A673 (cell line): ENCODE measurements at regions not wholly inside any gene's neighbourhood (a gene's known extent, or its start where the extent isn't known, plus 50 kb on each side); places are given as distances from the start of the nearest gene placed in this dataset.

Source experiments
- BruUV-seq: library from RNA; stranded (reverse); fragments of 400-500 nt; replicated peaks from 2 replicates; lab custom pipeline; 2021; lab: Mats Ljungman, UMichigan
- CTCF ChIA-PET: fragments of 300-600 bp; sonication (Branson Sonifier 250); formaldehyde crosslinking; loops from one replicate; lab custom pipeline; 2022; ENCODE audit warnings: antibody characterized with exemption; lab: Charles Lee
- POLR2A ChIA-PET: fragments of 300-600 bp; sonication (Branson Sonifier 250); formaldehyde crosslinking; loops from one replicate; lab custom pipeline; 2022; ENCODE audit warnings: antibody characterized with exemption; ENCODE audit not compliant: low non-redundant PET; lab: Charles Lee
- DNase-seq: peaks from one replicate; pipeline ENCODE4 v3.0.0-alpha.2; 2015; ENCODE audit warnings: low spot score
- H3K27ac ChIP-seq: fragments of 200-600 bp; sonication (generic); 2 replicates; pipeline ENCODE4 v1.5.1; 2016; ENCODE audit warnings: mixed run types, low read depth, mild to moderate bottlenecking, mixed read lengths, antibody characterized with exemption, low read length; ENCODE audit not compliant: poor library complexity, severe bottlenecking
- H3K27me3 ChIP-seq: fragments of 200-600 bp; sonication (generic); replicated peaks from 2 replicates; pipeline ENCODE4 v1.6.1; 2017; ENCODE audit warnings: mixed run types, low read depth, mild to moderate bottlenecking, mixed read lengths, antibody characterized with exemption, low read length; ENCODE audit not compliant: insufficient read depth, poor library complexity
- H3K36me3 ChIP-seq: fragments of 200-600 bp; sonication (generic); 2 replicates; pipeline ENCODE4 v1.6.1; 2016; ENCODE audit warnings: mixed run types, mild to moderate bottlenecking, mixed read lengths, antibody characterized with exemption, low read length; ENCODE audit not compliant: insufficient read depth, poor library complexity, severe bottlenecking
- H3K4me1 ChIP-seq: fragments of 200-600 bp; sonication (generic); 2 replicates; pipeline ENCODE4 v1.6.1; 2017; ENCODE audit warnings: mixed run types, mild to moderate bottlenecking, mixed read lengths, antibody characterized with exemption, low read length; ENCODE audit not compliant: insufficient read depth, poor library complexity, severe bottlenecking
- H3K4me3 ChIP-seq: fragments of 200-600 bp; sonication (generic); 2 replicates; pipeline ENCODE4 v1.5.1; 2016; ENCODE audit warnings: low read depth, mixed run types, mild to moderate bottlenecking, mixed read lengths, low read length; ENCODE audit not compliant: poor library complexity, severe bottlenecking
- H3K9me3 ChIP-seq: fragments of 200-600 bp; sonication (generic); 2 replicates; pipeline ENCODE4 v1.6.1; 2016; ENCODE audit warnings: mixed run types, low read depth, mild to moderate bottlenecking, mixed read lengths, antibody characterized with exemption, low read length; ENCODE audit not compliant: poor library complexity, severe bottlenecking
- CTCF ChIP-seq: fragments of 300-800, 200-600 bp; sonication (generic); conservative IDR thresholded peaks from 2 replicates; pipeline ENCODE4 v1.5.1; 2017; ENCODE audit warnings: low read depth, mild to moderate bottlenecking, antibody characterized with exemption, low read length, moderate library complexity, mixed read lengths
- EZH2 ChIP-seq: fragments of 200-600 bp; sonication (generic); IDR thresholded peaks from 2 replicates; pipeline ENCODE4 v1.6.1; 2017; ENCODE audit warnings: borderline replicate concordance, low read depth, mild to moderate bottlenecking, mixed read lengths, antibody characterized with exemption, low read length; ENCODE audit not compliant: poor library complexity, severe bottlenecking
- intact Hi-C: fragments of 100-400 bp; cut with micrococcal nuclease; formaldehyde crosslinking; loops from one replicate; pipeline ENCODE4 v1.10.0; 2022; ENCODE audit not compliant: unreplicated experiment

GRCh38 chr1:5776035-5776550 is 216.1 kb downstream of the NPHP4 start:
- peaks cover 6% of the 10 kb centered on the region for H3K4me1 ChIP-seq
- POLR2A ChIA-PET = no interaction called here
- H3K9me3 ChIP-seq = no peaks in the 10 kb centered on the region
- no peak for DNase-seq
- H3K27me3 ChIP-seq = no peaks in the 10 kb centered on the region
- H3K27ac ChIP-seq = no peak overlapping the region
- BruUV-seq = no TSS peak
- CTCF ChIA-PET = no interaction called here
- intact Hi-C loops = no loop called here
- no peak overlapping the region for H3K4me3 ChIP-seq
- no peak for TF ChIP-seq EZH2
- TF ChIP-seq CTCF = no peak
- no peaks in the 10 kb centered on the region for H3K36me3 ChIP-seq

GRCh38 chr1:5774019-5774418 is 218.2 kb downstream of the NPHP4 start:
- peaks cover 9% of the 10 kb centered on the region for H3K4me1 ChIP-seq
- intact Hi-C loops = no loop called here
- H3K9me3 ChIP-seq = no peaks in the 10 kb centered on the region
- DNase-seq = no peak
- no peak overlapping the region for H3K27ac ChIP-seq
- BruUV-seq = no TSS peak
- TF ChIP-seq EZH2 (no peak), CTCF (no peak)
- CTCF ChIA-PET = no interaction called here
- no peaks in the 10 kb centered on the region for H3K36me3 ChIP-seq
- no peaks in the 10 kb centered on the region for H3K27me3 ChIP-seq
- H3K4me3 ChIP-seq = no peak overlapping the region
- POLR2A ChIA-PET = no interaction called here

GRCh38 chr1:5771788-5772187 is 220.4 kb downstream of the NPHP4 start:
- DNase-seq = no peak
- no peak overlapping the region for H3K27ac ChIP-seq

More at GRCh38 chr1:5771788-5772187, 220.4 kb downstream of the NPHP4 start:
- Histone ChIP-seq H3K27me3 (peaks cover 5% of the 10 kb centered on the region), H3K9me3 (no peaks in the 10 kb centered on the region), H3K36me3 (no peaks in the 10 kb centered on the region), H3K4me1 (peaks cover 9% of the 10 kb centered on the region), H3K4me3 (no peak overlapping the region)
- intact Hi-C loops = no loop called here
- CTCF ChIA-PET = no interaction called here
- TF ChIP-seq EZH2 = no peak
- TF ChIP-seq CTCF = no peak
- POLR2A ChIA-PET = no interaction called here
- no TSS peak for BruUV-seq
